ENCODE measurements at regions not wholly inside any gene's neighbourhood (a gene's known extent, or its start where the extent isn't known, plus 50 kb on each side); places are given as distances from the start of the nearest gene placed in this dataset.

- Mint-ChIP-seq H3K27ac (no peak overlapping the region), H3K4me3 (no peak overlapping the region), H3K9me3 (no peaks in the 10 kb centered on the region), H3K27me3 (no peaks in the 10 kb centered on the region), H3K4me1 (ENCODE audit: low read depth) (no peaks in the 10 kb centered on the region), H3K36me3 (ENCODE audit: low read depth) (no peaks in the 10 kb centered on the region)
- ATAC-seq (no peak), DNase-seq (no peak)
- POLR2A ChIA-PET, result interaction anchor here (0.6 kb wide), 1 partner anchor 1046 kb away, joined by 3 read pairs; no protein-coding TSS in a partner anchor
- TF ChIP-seq CTCF (IDR thresholded peaks at IDR 0.05), result no peak
- CTCF ChIA-PET, result no interaction called here
- intact Hi-C loops (cut with micrococcal nuclease), result no loop called here
Measured at GRCh38 chr12:24469089-24469488, 479.8 kb downstream of the BCAT1 start.

GRCh38 chr12:24467226-24467625, 481.7 kb downstream of the BCAT1 start:
- ATAC-seq (no peak), DNase-seq (no peak)
- H3K27ac Mint-ChIP-seq, result no peak overlapping the region
- no peaks in the 10 kb centered on the region for H3K36me3 Mint-ChIP-seq (ENCODE audit: low read depth)
- intact Hi-C loops (cut with micrococcal nuclease), result no loop called here
- H3K4me1 Mint-ChIP-seq (ENCODE audit: low read depth), result no peaks in the 10 kb centered on the region
- H3K9me3 Mint-ChIP-seq, result no peaks in the 10 kb centered on the region
- peaks cover 2% of the 10 kb centered on the region for H3K27me3 Mint-ChIP-seq
- POLR2A ChIA-PET, result no interaction called here
- TF ChIP-seq CTCF (IDR thresholded peaks at IDR 0.05), result no peak
- CTCF ChIA-PET, result no interaction called here
- H3K4me3 Mint-ChIP-seq, result no peak overlapping the region

GRCh38 chr12:24463375-24463774, 485.5 kb downstream of the BCAT1 start:
- no peaks in the 10 kb centered on the region for H3K4me1 Mint-ChIP-seq (ENCODE audit: low read depth)
- no peak overlapping the region for H3K4me3 Mint-ChIP-seq
- ATAC-seq (no peak), DNase-seq (no peak)
- intact Hi-C loops (cut with micrococcal nuclease), result no loop called here
- H3K9me3 Mint-ChIP-seq, result no peaks in the 10 kb centered on the region
- H3K36me3 Mint-ChIP-seq (ENCODE audit: low read depth), result no peaks in the 10 kb centered on the region
- TF ChIP-seq CTCF (IDR thresholded peaks at IDR 0.05), result no peak
- H3K27me3 Mint-ChIP-seq, result peaks cover 3% of the 10 kb centered on the region
- ChIA-PET CTCF (no interaction called here), POLR2A (no interaction called here)
- no peak overlapping the region for H3K27ac Mint-ChIP-seq

- TF ChIP-seq CTCF (IDR thresholded peaks at IDR 0.05), result no peak
- Mint-ChIP-seq H3K4me1 (ENCODE audit: low read depth) (no peaks in the 10 kb centered on the region), H3K4me3 (no peak overlapping the region), H3K36me3 (ENCODE audit: low read depth) (no peaks in the 10 kb centered on the region), H3K9me3 (no peaks in the 10 kb centered on the region), H3K27ac (no peak overlapping the region), H3K27me3 (peaks cover 3% of the 10 kb centered on the region)
- DNase-seq (no peak), ATAC-seq (no peak)
- CTCF ChIA-PET, result no interaction called here
- POLR2A ChIA-PET, result no interaction called here
- intact Hi-C loops (cut with micrococcal nuclease), result no loop called here
Measured at GRCh38 chr12:24462946-24463345, 486.0 kb downstream of the BCAT1 start.

GRCh38 chr12:24460506-24460905, 488.4 kb downstream of the BCAT1 start:
- intact Hi-C loops (cut with micrococcal nuclease), result no loop called here
- no peak for TF ChIP-seq CTCF (IDR thresholded peaks at IDR 0.05)
- Mint-ChIP-seq H3K9me3 (no peaks in the 10 kb centered on the region), H3K4me3 (no peak overlapping the region), H3K27ac (no peak overlapping the region), H3K4me1 (ENCODE audit: low read depth) (no peaks in the 10 kb centered on the region), H3K36me3 (ENCODE audit: low read depth) (no peaks in the 10 kb centered on the region), H3K27me3 (peaks cover 3% of the 10 kb centered on the region)
- no peak for ATAC-seq
- ChIA-PET CTCF (no interaction called here), POLR2A (no interaction called here)
- no peak for DNase-seq
